Limb (tissue), 2 donors: ENCODE measurements at regions not wholly inside any gene's neighbourhood (a gene's known extent, or its start where the extent isn't known, plus 50 kb on each side); places are given as distances from the start of the nearest gene placed in this dataset.
"Not testable (repeated sequence)": the region's sequence is repeated elsewhere in the genome, so short reads cannot be mapped to it uniquely, and the experiment has no call there.

Source experiments
- DNase-seq, 2 donors: peaks; one replicate each; pipeline ENCODE4 v3.0.0-alpha.2; 2016; ENCODE audit errors: extremely low spot score in 2 of 2

GRCh38 chr1:181949500-181949899, 112.0 kb downstream of the ZNF648 start:
- DNase-seq: no peak

DNA sequence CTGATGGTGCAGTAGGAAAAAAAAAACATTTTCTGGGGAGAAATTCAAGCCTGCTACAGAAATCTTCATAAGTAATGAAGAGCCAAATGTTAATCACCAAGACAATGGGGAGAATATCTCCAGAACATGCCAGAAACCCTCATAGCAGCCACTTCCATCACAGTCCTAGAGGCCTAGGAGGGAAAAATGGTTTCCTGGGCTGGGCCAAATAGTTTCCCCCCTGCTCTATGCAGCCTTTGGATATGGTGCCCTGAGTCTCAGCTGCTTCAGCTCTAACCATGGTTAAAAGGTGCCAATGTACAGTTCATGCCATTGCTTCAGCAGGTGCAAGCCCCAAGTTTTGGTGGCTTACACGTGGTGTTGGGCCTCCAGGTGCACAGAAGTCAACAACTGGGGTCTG, 113.1 kb downstream of the ZNF648 start:
- no peak for DNase-seq

GRCh38 chr1:181947441-181947840, 114.1 kb downstream of the ZNF648 start:
- no peak for DNase-seq

DNA sequence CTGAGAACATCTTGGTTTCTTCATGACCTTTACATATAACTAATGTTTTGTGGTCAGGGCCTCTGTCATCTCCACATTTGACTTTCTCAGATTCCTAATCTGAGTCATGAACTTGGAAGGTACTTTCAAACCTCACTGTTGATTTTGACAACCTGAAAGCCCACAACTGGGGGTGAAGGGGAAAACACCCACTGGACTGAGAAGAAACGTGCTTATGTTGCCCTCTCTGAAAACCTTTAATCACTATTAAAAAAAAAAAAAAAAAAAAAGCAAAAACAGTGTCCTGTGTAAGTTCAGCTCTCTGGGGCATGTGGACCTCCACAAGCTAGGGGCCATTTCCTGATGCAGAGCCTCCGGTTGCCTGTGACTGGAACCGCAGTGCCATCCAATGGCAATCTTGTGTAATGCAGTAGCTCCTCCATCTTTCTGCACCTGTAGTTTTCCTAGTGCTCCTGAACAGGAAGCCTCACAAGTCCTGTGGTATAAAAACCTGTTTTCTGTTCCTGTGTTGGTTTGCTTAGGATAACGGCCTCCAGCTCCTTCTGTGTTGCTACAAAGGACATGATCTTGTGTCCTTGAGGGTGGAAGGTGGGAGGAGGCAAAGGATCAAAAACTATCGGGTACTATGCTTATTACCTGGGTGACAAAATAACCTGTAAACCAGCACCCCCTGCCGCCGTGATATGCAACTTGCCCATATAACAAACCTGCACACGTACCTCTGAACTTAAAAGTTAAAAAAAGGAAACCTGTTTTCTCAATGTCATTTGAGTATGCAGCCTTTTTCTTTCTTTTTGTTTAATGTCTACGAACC, 124.5 kb downstream of the ZNF648 start:
- DNase-seq: peak; percentile 5 to 57

DNA sequence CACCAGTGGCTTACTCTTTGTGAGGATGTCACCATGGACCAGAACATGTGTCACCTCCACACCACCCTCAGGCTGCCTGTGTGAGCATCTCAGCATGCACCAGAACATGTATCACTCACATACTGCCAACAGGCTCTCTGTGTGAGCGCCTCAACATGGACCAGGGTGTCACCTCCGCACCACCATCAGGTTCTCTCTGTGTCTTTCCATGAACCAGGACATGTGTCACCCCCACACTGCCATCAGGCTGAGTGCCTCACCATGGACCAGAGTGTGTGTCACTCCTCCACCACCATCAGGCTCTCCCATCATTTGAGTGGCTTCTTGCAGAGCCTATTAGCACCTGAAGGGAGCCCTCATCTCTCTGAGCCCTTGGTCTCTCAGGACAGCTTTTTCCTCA, 125.2 kb downstream of the ZNF648 start:
- DNase-seq: no peak

GRCh38 chr1:181931873-181932272, 129.6 kb downstream of the ZNF648 start:
- no peak for DNase-seq

GRCh38 chr1:181930187-181930586, 131.3 kb downstream of the ZNF648 start:
- no peak for DNase-seq

GRCh38 chr1:181926697-181927096, 134.8 kb downstream of the ZNF648 start:
- DNase-seq: no peak

DNA sequence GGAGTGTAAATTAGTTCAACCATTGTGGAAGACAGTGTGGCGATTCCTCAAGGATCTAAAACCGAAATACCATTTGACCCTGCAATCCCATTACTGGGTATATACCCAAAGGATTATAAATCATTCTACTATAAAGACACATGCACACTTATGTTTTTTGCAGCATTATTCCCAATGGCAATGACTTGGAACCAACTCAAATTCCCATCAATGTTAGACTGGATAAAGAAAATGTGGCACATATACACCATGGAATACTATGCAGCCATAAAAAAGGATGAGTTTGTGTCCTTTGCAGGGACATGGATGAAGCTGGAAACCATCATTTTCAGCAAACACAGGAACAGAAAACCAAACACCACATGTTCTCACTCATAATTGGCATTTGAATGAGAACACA, 137.5 kb downstream of the ZNF648 start:
- DNase-seq: not testable (repeated sequence)

GRCh38 chr1:181919542-181919941, 142.0 kb downstream of the ZNF648 start:
- no peak for DNase-seq

DNA sequence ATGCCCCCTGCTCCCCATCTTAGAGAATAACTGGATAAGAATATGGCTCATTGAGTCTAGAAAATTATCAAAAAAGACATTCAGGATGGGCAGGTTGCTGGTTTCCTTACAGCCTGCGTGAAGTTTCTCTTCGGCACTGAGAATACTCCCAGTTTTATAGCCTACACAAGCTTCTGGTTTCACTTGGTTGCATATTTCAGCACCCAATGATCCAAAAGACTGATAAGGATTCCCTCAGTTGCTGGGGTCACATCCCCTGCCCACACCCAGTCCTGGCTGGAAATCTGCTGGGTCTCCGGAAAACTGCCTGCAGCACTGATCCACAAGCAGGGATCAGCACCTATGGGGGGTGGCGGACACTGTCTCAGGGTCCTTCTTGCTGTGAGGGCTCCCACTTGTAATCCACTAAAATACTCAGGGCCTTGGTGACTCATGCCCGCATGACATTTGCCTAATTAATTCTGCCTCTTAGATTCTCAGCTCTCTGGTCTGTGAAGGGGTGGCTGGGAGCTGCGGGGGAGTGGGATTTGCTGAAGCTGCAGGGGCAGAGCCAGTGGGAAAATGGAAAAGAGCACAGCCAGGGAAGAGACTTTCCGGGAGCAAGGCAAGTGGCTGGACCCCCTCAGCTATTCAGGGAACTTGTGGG, 142.5 kb downstream of the ZNF648 start:
- DNase-seq: no peak

DNA sequence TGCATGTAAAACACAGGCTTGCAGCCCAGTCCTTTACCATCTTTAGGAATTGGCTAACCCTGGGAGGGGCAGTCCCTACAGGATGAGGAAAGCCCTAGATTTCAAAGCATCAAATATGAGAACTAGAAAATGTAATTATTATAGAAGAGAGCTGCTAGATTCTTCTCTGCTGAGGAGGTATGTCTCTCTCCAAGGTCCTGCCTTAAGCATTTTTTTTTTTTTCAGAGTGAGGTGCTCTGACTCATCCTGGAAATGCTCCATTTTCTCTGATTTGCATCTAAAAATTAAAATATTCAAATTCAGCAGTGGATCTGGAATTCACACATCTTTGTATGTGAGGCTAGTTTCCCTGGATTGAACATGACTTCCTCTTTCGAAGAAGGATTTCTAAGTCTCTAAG, 149.8 kb downstream of the ZNF648 start:
- no peak for DNase-seq

- no peak for DNase-seq
These were observed 150.6 kb downstream of the ZNF648 start for GRCh38 chr1:181910905-181911304.

- DNase-seq: no peak
These were observed 152.5 kb downstream of the ZNF648 start for GRCh38 chr1:181909010-181909409.

- DNase-seq: no peak
These were observed 154.9 kb downstream of the ZNF648 start for GRCh38 chr1:181906631-181907030.

DNA sequence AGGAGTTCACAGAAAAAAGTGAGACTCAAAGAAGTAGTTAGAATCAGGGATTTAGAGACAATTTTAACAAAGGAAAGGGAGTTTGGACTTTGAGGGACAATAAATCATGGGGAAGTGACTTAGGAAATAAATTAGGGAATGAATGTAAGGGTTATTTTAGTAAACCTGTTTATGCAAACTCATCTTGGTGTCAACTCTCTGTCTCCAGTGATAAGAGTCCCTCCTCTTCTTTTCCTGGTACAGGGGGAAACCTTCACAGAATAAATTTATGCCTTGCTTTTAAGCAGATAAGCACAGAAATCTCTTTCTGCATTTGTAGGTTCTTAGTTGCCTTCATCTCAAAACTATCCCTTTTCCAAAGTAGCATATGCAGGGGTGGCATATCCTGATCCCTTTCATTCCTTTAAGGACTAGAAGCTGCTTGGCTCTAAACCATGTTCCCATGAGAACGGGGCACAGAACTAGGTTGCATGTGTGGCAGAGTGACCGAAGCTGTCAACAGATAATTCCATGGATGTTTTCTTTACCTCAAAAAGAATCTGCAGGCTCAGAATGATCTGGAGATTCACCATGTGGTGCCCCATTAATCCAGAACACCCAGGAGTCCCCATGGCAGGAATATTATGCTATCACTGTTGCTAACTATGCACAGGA, 155.4 kb downstream of the ZNF648 start:
- DNase-seq: no peak

DNA sequence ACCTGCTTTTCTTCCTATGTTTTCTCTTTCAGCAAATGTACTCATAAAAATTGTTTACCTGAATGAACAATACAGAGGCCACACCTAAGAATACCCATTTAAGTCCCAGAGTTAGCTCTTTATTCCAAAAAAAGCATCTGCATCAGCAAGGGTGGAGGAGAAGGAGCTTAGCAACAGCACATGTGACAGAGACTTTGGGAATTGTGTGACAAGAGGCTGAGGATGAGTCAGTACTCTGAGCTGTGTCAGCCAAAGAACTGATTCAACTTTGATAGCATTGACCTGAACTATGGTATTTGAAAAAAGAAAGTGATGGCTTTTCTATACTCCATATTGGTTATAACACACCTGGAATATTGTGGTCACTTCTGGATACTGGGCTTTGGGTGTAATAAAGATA, 162.7 kb downstream of the ZNF648 start:
- no peak for DNase-seq

DNA sequence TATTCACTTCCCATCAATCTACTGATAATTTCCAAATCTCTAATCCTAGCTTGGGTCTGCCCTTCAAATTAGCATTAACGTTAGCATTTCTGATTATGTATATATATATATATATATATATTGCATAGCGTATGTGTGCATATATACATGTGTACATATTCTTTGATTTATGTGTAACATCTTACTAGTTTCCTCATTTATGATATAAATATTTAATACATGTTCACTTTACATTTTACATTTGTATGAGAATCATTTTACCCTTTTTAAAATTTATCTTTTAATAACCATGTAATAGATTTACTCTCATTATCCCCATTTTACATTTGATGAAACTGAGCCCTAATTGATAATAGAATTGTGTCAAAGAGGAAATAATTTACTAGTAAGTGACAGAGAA, 164.7 kb downstream of the ZNF648 start:
- no peak for DNase-seq

DNA sequence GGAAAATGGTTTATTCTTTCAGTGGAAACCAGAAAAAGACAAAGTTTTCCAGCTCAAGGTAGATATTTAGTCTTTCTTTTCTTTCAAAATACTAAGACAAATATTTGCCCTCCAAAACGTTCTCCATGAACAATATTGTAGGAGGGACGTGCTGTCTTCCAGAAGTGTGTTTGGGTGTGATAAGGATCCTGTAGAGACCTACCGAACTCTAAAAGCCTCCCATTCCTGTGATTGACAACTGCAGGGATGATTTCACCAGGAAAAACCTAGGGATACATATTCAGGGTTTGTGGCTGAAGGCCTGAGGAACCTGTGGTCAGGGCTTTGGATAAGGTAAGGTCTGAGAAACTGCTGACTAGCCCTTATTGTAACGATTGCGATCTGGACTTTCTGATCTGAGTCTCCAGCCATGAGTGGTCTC, 167.1 kb downstream of the ZNF648 start:
- no peak for DNase-seq

DNA sequence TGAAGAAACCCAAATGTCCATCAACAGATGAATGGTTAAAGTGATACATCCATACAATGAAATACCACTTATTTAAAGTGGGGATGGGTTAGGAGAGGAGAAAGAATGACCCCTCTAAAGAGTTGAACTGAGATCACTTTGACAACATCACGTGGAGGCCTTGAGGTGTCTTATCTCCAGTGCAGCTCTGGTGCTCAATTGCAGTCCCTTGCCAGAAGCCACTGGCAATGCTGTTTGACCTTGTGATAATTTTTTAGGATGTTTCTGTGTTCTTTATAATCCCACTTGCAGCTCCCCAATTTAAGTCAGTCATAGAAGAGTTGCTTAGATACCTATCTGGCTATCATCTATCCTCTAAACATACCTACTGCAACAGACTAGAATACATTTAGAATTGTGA, 167.6 kb downstream of the ZNF648 start:
- no peak for DNase-seq

DNA sequence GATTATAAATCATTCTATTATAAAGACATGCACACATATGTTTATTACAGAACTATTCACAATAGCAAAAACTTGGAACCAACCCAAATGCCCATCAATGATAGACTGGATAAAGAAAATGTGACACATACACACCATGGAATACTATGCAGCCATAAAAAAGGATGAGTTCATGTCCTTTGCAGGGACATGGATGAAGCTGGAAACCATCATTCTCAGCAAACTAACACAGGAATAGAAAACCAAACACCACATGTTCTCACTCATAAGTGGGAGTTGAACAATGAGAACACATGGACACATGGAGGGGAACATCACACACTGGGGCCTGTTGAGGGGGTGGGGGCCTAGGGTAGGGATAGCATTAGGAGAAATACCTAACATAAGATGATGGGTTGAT, 168.4 kb downstream of the ZNF648 start:
- DNase-seq: not testable (repeated sequence)

GRCh38 chr1:181872562-181872961, 188.9 kb downstream of the ZNF648 start:
- no peak for DNase-seq

- DNase-seq: no peak
These were observed 197.8 kb downstream of the ZNF648 start for GRCh38 chr1:181863736-181864135.
